RWPE2 (cell line): ENCODE measurements at regions not wholly inside any gene's neighbourhood (a gene's known extent, or its start where the extent isn't known, plus 50 kb on each side); places are given as distances from the start of the nearest gene placed in this dataset.

Experiments used
- ATAC-seq: fragments of 200-7000 bp; cut with Tn5 transposase; 3 replicates; pipeline ENCODE4 v1.9.1; 2021; ENCODE audit warnings: low read depth
- DNase-seq: peaks from one replicate; pipeline ENCODE4 v3.0.0-alpha.2; 2020; ENCODE audit warnings: low spot score
- H3K27ac ChIP-seq: fragments of 450-650 bp; 2 replicates; pipeline ENCODE4 v1.5.1; 2017; ENCODE audit warnings: mild to moderate bottlenecking; ENCODE audit not compliant: poor library complexity, severe bottlenecking
- H3K27me3 ChIP-seq: fragments of 250-450 bp; sonication (Bioruptor Pico); 2 replicates; pipeline ENCODE4 v1.5.1; 2021; ENCODE audit warnings: mild to moderate bottlenecking, moderate library complexity; ENCODE audit not compliant: insufficient read depth, poor library complexity, severe bottlenecking
- H3K36me3 ChIP-seq: fragments of 250-450 bp; sonication (Bioruptor Pico); 2 replicates; pipeline ENCODE4 v1.5.1; 2020; ENCODE audit warnings: low read depth, mild to moderate bottlenecking, moderate library complexity
- H3K4me1 ChIP-seq: fragments of 250-450 bp; sonication (Bioruptor Pico); 2 replicates; pipeline ENCODE4 v1.5.1; 2021; ENCODE audit warnings: mild to moderate bottlenecking, moderate library complexity; ENCODE audit not compliant: insufficient read depth, poor library complexity, severe bottlenecking
- H3K4me3 ChIP-seq: fragments of 250-450 bp; sonication (Bioruptor Pico); 2 replicates; pipeline ENCODE4 v1.5.1; 2021; ENCODE audit warnings: mild to moderate bottlenecking, moderate library complexity; ENCODE audit not compliant: severe bottlenecking
- H3K9me3 ChIP-seq: fragments of 250-450 bp; sonication (Bioruptor Pico); 2 replicates; pipeline ENCODE4 v1.5.1; 2021; ENCODE audit warnings: mild to moderate bottlenecking, moderate library complexity; ENCODE audit not compliant: severe bottlenecking
- CTCF ChIP-seq: fragments of 450-650 bp; IDR thresholded peaks from one replicate; pipeline ENCODE4 v1.5.1; 2017; ENCODE audit warnings: mild to moderate bottlenecking, moderate library complexity; ENCODE audit not compliant: poor library complexity, severe bottlenecking

GRCh38 chr9:20044686-20045085, 255.8 kb upstream of the SLC24A2 start:
- H3K4me1 ChIP-seq: no peaks in the 10 kb centered on the region
- DNase-seq (no peak), ATAC-seq (no peak; the same call in 2 of the 3 replicates)
- no peaks in the 10 kb centered on the region for H3K36me3 ChIP-seq
- no peak overlapping the region for H3K4me3 ChIP-seq
- no peaks in the 10 kb centered on the region for H3K9me3 ChIP-seq
- TF ChIP-seq CTCF: no peak
- H3K27ac ChIP-seq: no peak overlapping the region
- no peaks in the 10 kb centered on the region for H3K27me3 ChIP-seq

GRCh38 chr9:20043461-20043860, 254.6 kb upstream of the SLC24A2 start:
- H3K27me3 ChIP-seq: no peaks in the 10 kb centered on the region
- H3K27ac ChIP-seq: no peak overlapping the region
- H3K36me3 ChIP-seq: no peaks in the 10 kb centered on the region
- TF ChIP-seq CTCF: no peak
- DNase-seq: no peak
- no peak for ATAC-seq
- no peaks in the 10 kb centered on the region for H3K4me1 ChIP-seq
- H3K4me3 ChIP-seq: no peak overlapping the region
- H3K9me3 ChIP-seq: no peaks in the 10 kb centered on the region

GRCh38 chr9:20043035-20043434, 254.2 kb upstream of the SLC24A2 start:
- DNase-seq (no peak), ATAC-seq (no peak)
- TF ChIP-seq CTCF: no peak
- Histone ChIP-seq H3K4me1 (no peaks in the 10 kb centered on the region), H3K27ac (no peak overlapping the region), H3K27me3 (no peaks in the 10 kb centered on the region), H3K36me3 (no peaks in the 10 kb centered on the region), H3K4me3 (no peak overlapping the region), H3K9me3 (no peaks in the 10 kb centered on the region)

- no peaks in the 10 kb centered on the region for H3K9me3 ChIP-seq
- H3K4me3 ChIP-seq: no peak overlapping the region
- H3K27me3 ChIP-seq: no peaks in the 10 kb centered on the region
- no peak for DNase-seq
- H3K4me1 ChIP-seq: no peaks in the 10 kb centered on the region
- H3K36me3 ChIP-seq: no peaks in the 10 kb centered on the region
- H3K27ac ChIP-seq: no peak overlapping the region
- ATAC-seq: no peak
- TF ChIP-seq CTCF: no peak
These were observed 253.4 kb upstream of the SLC24A2 start for GRCh38 chr9:20042128-20042711.

- ATAC-seq (no peak), DNase-seq (no peak)
- Histone ChIP-seq H3K27ac (no peak overlapping the region), H3K36me3 (no peaks in the 10 kb centered on the region), H3K9me3 (no peaks in the 10 kb centered on the region), H3K4me1 (no peaks in the 10 kb centered on the region), H3K27me3 (no peaks in the 10 kb centered on the region), H3K4me3 (no peak overlapping the region)
- TF ChIP-seq CTCF: no peak
These were observed 252.9 kb upstream of the SLC24A2 start for GRCh38 chr9:20041697-20042081.
